ENCODE measurements at regions not wholly inside any gene's neighbourhood (a gene's known extent, or its start where the extent isn't known, plus 50 kb on each side); places are given as distances from the start of the nearest gene placed in this dataset.

DNA sequence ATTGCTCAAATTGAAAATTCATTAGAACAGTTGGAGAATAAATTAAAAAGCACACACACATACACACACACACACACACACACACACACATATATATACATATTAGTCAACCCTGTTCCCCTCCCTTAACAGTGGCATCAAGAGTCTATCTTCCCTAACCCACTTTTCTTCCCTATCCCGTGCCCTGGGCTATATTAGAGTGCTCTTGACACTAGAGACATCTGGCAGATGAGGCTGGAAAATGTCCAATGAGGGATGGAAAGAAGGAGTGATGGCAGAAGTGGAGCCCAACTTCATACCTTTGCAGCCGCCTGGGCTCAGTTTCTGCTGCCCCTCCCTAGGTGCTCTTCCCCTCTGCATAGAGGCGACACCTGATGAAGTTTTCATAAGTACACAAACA is 172.4 kb upstream of the NUDT4 start:
- H2AFZ ChIP-seq (ENCODE audit: low read depth, low read length), result no peak overlapping the region
- no peaks in the 10 kb centered on the region for H3K36me3 ChIP-seq (ENCODE audit: insufficient read depth, low read length)
- H3K79me2 ChIP-seq (replicated peaks; ENCODE audit: insufficient read depth, low read length), result no peaks in the 10 kb centered on the region
- no peak overlapping the region for H3K4me3 ChIP-seq (ENCODE audit: low read length)
- no peaks in the 10 kb centered on the region for H3K27me3 ChIP-seq (ENCODE audit: insufficient read depth, low read depth, low read length)
- TF ChIP-seq POLR2AphosphoS5 (IDR thresholded peaks at IDR 0.05) (no peak), RAD21 (conservative IDR thresholded peaks at IDR 0.05) (no peak), SMC3 (conservative IDR thresholded peaks at IDR 0.05; ENCODE audit: poor library complexity) (no peak), EZH2 (IDR thresholded peaks at IDR 0.05; ENCODE audit: borderline replicate concordance, insufficient read depth, low read length, poor library complexity, severe bottlenecking) (no peak), EP300 (conservative IDR thresholded peaks at IDR 0.05; ENCODE audit: poor library complexity, severe bottlenecking) (no peak), TAF1 (IDR thresholded peaks at IDR 0.05; ENCODE audit: low read depth) (no peak), MXI1 (conservative IDR thresholded peaks at IDR 0.05; ENCODE audit: poor library complexity, severe bottlenecking) (no peak)
- TF ChIP-seq, protein P1, sequence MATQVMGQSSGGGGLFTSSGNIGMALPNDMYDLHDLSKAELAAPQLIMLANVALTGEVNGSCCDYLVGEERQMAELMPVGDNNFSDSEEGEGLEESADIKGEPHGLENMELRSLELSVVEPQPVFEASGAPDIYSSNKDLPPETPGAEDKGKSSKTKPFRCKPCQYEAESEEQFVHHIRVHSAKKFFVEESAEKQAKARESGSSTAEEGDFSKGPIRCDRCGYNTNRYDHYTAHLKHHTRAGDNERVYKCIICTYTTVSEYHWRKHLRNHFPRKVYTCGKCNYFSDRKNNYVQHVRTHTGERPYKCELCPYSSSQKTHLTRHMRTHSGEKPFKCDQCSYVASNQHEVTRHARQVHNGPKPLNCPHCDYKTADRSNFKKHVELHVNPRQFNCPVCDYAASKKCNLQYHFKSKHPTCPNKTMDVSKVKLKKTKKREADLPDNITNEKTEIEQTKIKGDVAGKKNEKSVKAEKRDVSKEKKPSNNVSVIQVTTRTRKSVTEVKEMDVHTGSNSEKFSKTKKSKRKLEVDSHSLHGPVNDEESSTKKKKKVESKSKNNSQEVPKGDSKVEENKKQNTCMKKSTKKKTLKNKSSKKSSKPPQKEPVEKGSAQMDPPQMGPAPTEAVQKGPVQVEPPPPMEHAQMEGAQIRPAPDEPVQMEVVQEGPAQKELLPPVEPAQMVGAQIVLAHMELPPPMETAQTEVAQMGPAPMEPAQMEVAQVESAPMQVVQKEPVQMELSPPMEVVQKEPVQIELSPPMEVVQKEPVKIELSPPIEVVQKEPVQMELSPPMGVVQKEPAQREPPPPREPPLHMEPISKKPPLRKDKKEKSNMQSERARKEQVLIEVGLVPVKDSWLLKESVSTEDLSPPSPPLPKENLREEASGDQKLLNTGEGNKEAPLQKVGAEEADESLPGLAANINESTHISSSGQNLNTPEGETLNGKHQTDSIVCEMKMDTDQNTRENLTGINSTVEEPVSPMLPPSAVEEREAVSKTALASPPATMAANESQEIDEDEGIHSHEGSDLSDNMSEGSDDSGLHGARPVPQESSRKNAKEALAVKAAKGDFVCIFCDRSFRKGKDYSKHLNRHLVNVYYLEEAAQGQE (IDR thresholded peaks at IDR 0.05; ENCODE audit: borderline replicate concordance), result no peak
- TF ChIP-seq, protein P2, sequence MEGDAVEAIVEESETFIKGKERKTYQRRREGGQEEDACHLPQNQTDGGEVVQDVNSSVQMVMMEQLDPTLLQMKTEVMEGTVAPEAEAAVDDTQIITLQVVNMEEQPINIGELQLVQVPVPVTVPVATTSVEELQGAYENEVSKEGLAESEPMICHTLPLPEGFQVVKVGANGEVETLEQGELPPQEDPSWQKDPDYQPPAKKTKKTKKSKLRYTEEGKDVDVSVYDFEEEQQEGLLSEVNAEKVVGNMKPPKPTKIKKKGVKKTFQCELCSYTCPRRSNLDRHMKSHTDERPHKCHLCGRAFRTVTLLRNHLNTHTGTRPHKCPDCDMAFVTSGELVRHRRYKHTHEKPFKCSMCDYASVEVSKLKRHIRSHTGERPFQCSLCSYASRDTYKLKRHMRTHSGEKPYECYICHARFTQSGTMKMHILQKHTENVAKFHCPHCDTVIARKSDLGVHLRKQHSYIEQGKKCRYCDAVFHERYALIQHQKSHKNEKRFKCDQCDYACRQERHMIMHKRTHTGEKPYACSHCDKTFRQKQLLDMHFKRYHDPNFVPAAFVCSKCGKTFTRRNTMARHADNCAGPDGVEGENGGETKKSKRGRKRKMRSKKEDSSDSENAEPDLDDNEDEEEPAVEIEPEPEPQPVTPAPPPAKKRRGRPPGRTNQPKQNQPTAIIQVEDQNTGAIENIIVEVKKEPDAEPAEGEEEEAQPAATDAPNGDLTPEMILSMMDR (IDR thresholded peaks at IDR 0.05; ENCODE audit: poor library complexity, severe bottlenecking), result no peak
- no peaks in the 10 kb centered on the region for H3K9me2 ChIP-seq (ENCODE audit: insufficient read depth, low read length)
- no peaks in the 10 kb centered on the region for H4K20me1 ChIP-seq (ENCODE audit: insufficient read depth)
- no peak overlapping the region for H3K4me2 ChIP-seq (ENCODE audit: low read length)
- no peak overlapping the region for H3K9ac ChIP-seq (ENCODE audit: low read length)
- H3K9me3 ChIP-seq (ENCODE audit: low read length), result no peaks in the 10 kb centered on the region
- no peaks in the 10 kb centered on the region for H3F3A ChIP-seq (ENCODE audit: insufficient read depth, low read length, poor library complexity, severe bottlenecking)
- no peak overlapping the region for H3K27ac ChIP-seq (ENCODE audit: low read length)

DNA sequence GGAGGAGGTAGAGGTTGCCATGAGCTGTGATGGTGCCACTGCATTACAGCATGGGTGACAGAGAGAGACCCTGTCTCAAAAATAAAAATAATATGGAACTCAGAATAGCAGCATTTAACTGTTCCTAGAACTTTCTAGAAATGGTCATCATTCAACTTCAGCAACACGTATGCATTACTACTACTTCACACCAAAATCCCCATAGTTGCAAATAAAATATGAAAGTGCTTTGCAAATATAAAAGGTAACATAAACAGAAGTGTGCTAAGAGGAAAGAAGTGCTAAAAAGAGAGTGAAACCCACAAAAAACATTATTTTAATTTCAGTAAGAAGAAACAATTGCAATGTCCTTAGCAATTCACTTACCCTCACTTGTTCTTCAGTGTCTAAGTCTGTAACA is 169.7 kb upstream of the NUDT4 start:
- TF ChIP-seq, protein P1 (IDR thresholded peaks at IDR 0.05; ENCODE audit: borderline replicate concordance), result no peak
- TF ChIP-seq RAD21 (conservative IDR thresholded peaks at IDR 0.05) (no peak), POLR2AphosphoS5 (IDR thresholded peaks at IDR 0.05) (no peak), SMC3 (conservative IDR thresholded peaks at IDR 0.05; ENCODE audit: poor library complexity) (no peak), MXI1 (conservative IDR thresholded peaks at IDR 0.05; ENCODE audit: poor library complexity, severe bottlenecking) (no peak), TAF1 (IDR thresholded peaks at IDR 0.05; ENCODE audit: low read depth) (no peak), EZH2 (IDR thresholded peaks at IDR 0.05; ENCODE audit: borderline replicate concordance, insufficient read depth, low read length, poor library complexity, severe bottlenecking) (no peak), EP300 (conservative IDR thresholded peaks at IDR 0.05; ENCODE audit: poor library complexity, severe bottlenecking) (no peak)
- TF ChIP-seq, protein P2 (IDR thresholded peaks at IDR 0.05; ENCODE audit: poor library complexity, severe bottlenecking), result no peak
- Histone ChIP-seq H3F3A (ENCODE audit: insufficient read depth, low read length, poor library complexity, severe bottlenecking) (no peaks in the 10 kb centered on the region), H3K27me3 (ENCODE audit: insufficient read depth, low read depth, low read length) (no peaks in the 10 kb centered on the region), H3K79me2 (replicated peaks; ENCODE audit: insufficient read depth, low read length) (no peaks in the 10 kb centered on the region), H3K27ac (ENCODE audit: low read length) (no peak overlapping the region), H3K4me2 (ENCODE audit: low read length) (no peak overlapping the region), H4K20me1 (ENCODE audit: insufficient read depth) (no peaks in the 10 kb centered on the region), H3K9me3 (ENCODE audit: low read length) (no peaks in the 10 kb centered on the region), H3K4me3 (ENCODE audit: low read length) (no peak overlapping the region), H3K9ac (ENCODE audit: low read length) (no peak overlapping the region), H3K36me3 (ENCODE audit: insufficient read depth, low read length) (no peaks in the 10 kb centered on the region), H3K9me2 (ENCODE audit: insufficient read depth, low read length) (no peaks in the 10 kb centered on the region), H2AFZ (ENCODE audit: low read depth, low read length) (no peak overlapping the region)

Data from neural cell (in vitro differentiated cells).